OCI-LY1 (cell line): ENCODE measurements at regions not wholly inside any gene's neighbourhood (a gene's known extent, or its start where the extent isn't known, plus 50 kb on each side); places are given as distances from the start of the nearest gene placed in this dataset.

Experiments
- H2AFZ ChIP-seq: fragments of 200-600 bp; sonication (generic), shearing (Covaris generic); 2 replicates; pipeline ENCODE4 v1.6.0; 2014; ENCODE audit warnings: antibody characterized with exemption, mild to moderate bottlenecking, low read length
- H3F3A ChIP-seq: fragments of 200-600 bp; sonication (generic), shearing (Covaris generic); 2 replicates; pipeline ENCODE4 v1.6.0; 2014; ENCODE audit warnings: mild to moderate bottlenecking, antibody characterized with exemption, low read length, moderate library complexity; ENCODE audit not compliant: insufficient read depth
- H3K27ac ChIP-seq: fragments of 200-600 bp; sonication (generic); 2 replicates; pipeline ENCODE4 v1.5.1; 2014; ENCODE audit warnings: low read length, mixed run types, mild to moderate bottlenecking, low read depth; ENCODE audit not compliant: poor library complexity, severe bottlenecking
- H3K27me3 ChIP-seq: fragments of 200-600 bp; sonication (generic); 2 replicates; pipeline ENCODE4 v1.6.0; 2014; ENCODE audit warnings: antibody characterized with exemption, mild to moderate bottlenecking, low read length, moderate library complexity; ENCODE audit not compliant: insufficient read depth
- H3K36me3 ChIP-seq: fragments of 200-600 bp; sonication (generic); 2 replicates; pipeline ENCODE4 v1.6.1; 2014; ENCODE audit warnings: mild to moderate bottlenecking, antibody characterized with exemption, low read length, moderate library complexity, mixed read lengths; ENCODE audit not compliant: insufficient read depth
- H3K4me1 ChIP-seq: fragments of 200-600 bp; sonication (generic); 2 replicates; pipeline ENCODE4 v1.5.1; 2014; ENCODE audit warnings: mild to moderate bottlenecking, low read length, moderate library complexity; ENCODE audit not compliant: insufficient read depth, severe bottlenecking
- H3K4me2 ChIP-seq: fragments of 200-600 bp; sonication (generic), shearing (Covaris generic); 2 replicates; pipeline ENCODE4 v1.6.1; 2014; ENCODE audit warnings: low read length
- H3K4me3 ChIP-seq: fragments of 200-600 bp; sonication (generic); 2 replicates; pipeline ENCODE4 v1.5.1; 2014; ENCODE audit warnings: low read length, low read depth, mild to moderate bottlenecking, mixed read lengths; ENCODE audit not compliant: poor library complexity, severe bottlenecking
- H3K79me2 ChIP-seq: fragments of 200-600 bp; shearing (Covaris generic); 2 replicates; pipeline ENCODE4 v1.6.1; 2016; ENCODE audit warnings: mixed run types, low read length, mixed read lengths; ENCODE audit not compliant: insufficient read depth
- H3K9ac ChIP-seq: fragments of 200-600 bp; sonication (generic), shearing (Covaris generic); 2 replicates; pipeline ENCODE4 v1.6.1; 2014; ENCODE audit warnings: mild to moderate bottlenecking, low read length, mixed read lengths
- H3K9me2 ChIP-seq: fragments of 200-600 bp; sonication (generic), shearing (Covaris generic); 2 replicates; pipeline ENCODE4 v1.6.1; 2014; ENCODE audit warnings: low read depth, mild to moderate bottlenecking, low read length, mixed read lengths
- H3K9me3 ChIP-seq: fragments of 200-600 bp; shearing (Covaris generic); 2 replicates; pipeline ENCODE4 v1.6.1; 2014; ENCODE audit warnings: low read length, mixed read lengths
- H4K20me1 ChIP-seq: fragments of 200-600 bp; sonication (generic), shearing (Covaris generic); 2 replicates; pipeline ENCODE4 v1.6.0; 2016; ENCODE audit warnings: mild to moderate bottlenecking, low read length; ENCODE audit not compliant: insufficient read depth
- CTCF ChIP-seq: fragments of 200-600 bp; sonication (generic), shearing (Covaris generic); IDR thresholded peaks from 2 replicates; pipeline ENCODE4 v1.5.1; 2017; ENCODE audit warnings: mild to moderate bottlenecking, antibody characterized with exemption, low read length, moderate library complexity, mixed read lengths
- EZH2 ChIP-seq: fragments of 200-600 bp; sonication (generic), shearing (Covaris generic); IDR thresholded peaks from 2 replicates; pipeline ENCODE4 v1.8.0; 2017; ENCODE audit warnings: borderline replicate concordance, mixed run types, mild to moderate bottlenecking, antibody characterized with exemption, low read length, moderate library complexity, mixed read lengths

GRCh38 chr21:28112511-28112910 lies 880.2 kb downstream of the LTN1 start:
- H4K20me1 ChIP-seq, result no peaks in the 10 kb centered on the region
- H3K4me2 ChIP-seq, result no peak overlapping the region
- H3K9me3 ChIP-seq, result no peaks in the 10 kb centered on the region
- H3K4me3 ChIP-seq, result no peak overlapping the region
- no peaks in the 10 kb centered on the region for H3K36me3 ChIP-seq
- H3K27ac ChIP-seq, result no peak overlapping the region
- H3K9ac ChIP-seq, result no peak overlapping the region
- H3K9me2 ChIP-seq, result no peaks in the 10 kb centered on the region
- H3K79me2 ChIP-seq, result no peaks in the 10 kb centered on the region
- H3K27me3 ChIP-seq, result no peaks in the 10 kb centered on the region
- H3F3A ChIP-seq, result no peaks in the 10 kb centered on the region
- TF ChIP-seq CTCF, result no peak
- TF ChIP-seq EZH2, result no peak
- H3K4me1 ChIP-seq, result no peaks in the 10 kb centered on the region
- H2AFZ ChIP-seq, result no peak overlapping the region

GRCh38 chr21:28111151-28111619 lies 881.5 kb downstream of the LTN1 start:
- Histone ChIP-seq H3K27me3 (no peaks in the 10 kb centered on the region), H3K36me3 (no peaks in the 10 kb centered on the region), H3K79me2 (no peaks in the 10 kb centered on the region), H4K20me1 (no peaks in the 10 kb centered on the region), H3K9ac (no peak overlapping the region), H3F3A (no peaks in the 10 kb centered on the region), H2AFZ (no peak overlapping the region), H3K27ac (no peak overlapping the region), H3K4me1 (no peaks in the 10 kb centered on the region), H3K9me2 (no peaks in the 10 kb centered on the region), H3K4me3 (no peak overlapping the region), H3K4me2 (no peak overlapping the region), H3K9me3 (no peaks in the 10 kb centered on the region)
- no peak for TF ChIP-seq EZH2
- TF ChIP-seq CTCF, result no peak

DNA sequence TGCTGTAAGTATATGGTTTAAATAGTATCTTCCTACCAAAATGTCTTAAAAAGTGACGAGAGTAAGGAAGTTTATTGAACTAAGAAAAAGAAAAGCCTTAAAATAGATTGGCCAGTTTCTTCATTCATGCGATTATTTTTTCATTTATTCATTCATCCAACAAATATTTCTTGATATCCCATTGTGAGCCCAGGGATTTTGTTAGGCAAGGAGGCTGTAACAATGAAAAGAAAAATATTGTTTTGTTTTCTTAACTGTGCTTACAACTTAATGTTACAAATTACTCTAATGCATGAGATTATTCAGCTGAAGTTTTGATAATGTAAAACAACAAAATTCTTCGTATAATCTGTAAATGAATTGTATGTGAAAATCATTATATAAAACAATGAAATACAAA lies 882.0 kb downstream of the LTN1 start:
- Histone ChIP-seq H4K20me1 (no peaks in the 10 kb centered on the region), H3K27ac (no peak overlapping the region), H3K9ac (no peak overlapping the region), H3K36me3 (no peaks in the 10 kb centered on the region), H3K4me1 (no peaks in the 10 kb centered on the region), H3K9me2 (no peaks in the 10 kb centered on the region), H3K79me2 (no peaks in the 10 kb centered on the region), H3K4me2 (no peak overlapping the region), H3F3A (no peaks in the 10 kb centered on the region), H3K9me3 (no peaks in the 10 kb centered on the region), H3K4me3 (no peak overlapping the region), H3K27me3 (no peaks in the 10 kb centered on the region), H2AFZ (no peak overlapping the region)
- TF ChIP-seq EZH2 (no peak), CTCF (no peak)
